ENCODE measurements at regions not wholly inside any gene's neighbourhood (a gene's known extent, or its start where the extent isn't known, plus 50 kb on each side); places are given as distances from the start of the nearest gene placed in this dataset.

DNA sequence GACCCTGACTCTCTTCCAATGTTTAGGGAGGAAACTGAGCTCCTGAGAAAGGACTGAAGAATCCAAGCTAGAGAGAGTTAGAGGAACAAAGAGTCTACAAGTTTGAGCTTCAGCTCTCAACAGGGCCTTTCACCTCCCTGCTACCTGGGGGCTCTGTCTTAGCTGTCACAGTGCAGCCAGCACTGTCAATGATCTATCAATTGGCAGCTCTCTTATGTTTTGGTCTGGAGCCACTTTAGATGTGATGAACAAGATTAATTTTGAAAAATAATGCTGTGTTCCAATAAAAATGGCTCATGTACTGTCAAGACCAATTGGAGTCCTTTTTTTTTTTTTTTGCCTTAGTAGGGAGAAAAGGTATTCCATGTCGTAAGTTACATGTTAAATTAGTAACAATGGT lies 215.8 kb upstream of the TRIB2 start:
- TF ChIP-seq POLR2A (IDR thresholded peaks at IDR 0.05), result no peak
- TF ChIP-seq, protein P1, sequence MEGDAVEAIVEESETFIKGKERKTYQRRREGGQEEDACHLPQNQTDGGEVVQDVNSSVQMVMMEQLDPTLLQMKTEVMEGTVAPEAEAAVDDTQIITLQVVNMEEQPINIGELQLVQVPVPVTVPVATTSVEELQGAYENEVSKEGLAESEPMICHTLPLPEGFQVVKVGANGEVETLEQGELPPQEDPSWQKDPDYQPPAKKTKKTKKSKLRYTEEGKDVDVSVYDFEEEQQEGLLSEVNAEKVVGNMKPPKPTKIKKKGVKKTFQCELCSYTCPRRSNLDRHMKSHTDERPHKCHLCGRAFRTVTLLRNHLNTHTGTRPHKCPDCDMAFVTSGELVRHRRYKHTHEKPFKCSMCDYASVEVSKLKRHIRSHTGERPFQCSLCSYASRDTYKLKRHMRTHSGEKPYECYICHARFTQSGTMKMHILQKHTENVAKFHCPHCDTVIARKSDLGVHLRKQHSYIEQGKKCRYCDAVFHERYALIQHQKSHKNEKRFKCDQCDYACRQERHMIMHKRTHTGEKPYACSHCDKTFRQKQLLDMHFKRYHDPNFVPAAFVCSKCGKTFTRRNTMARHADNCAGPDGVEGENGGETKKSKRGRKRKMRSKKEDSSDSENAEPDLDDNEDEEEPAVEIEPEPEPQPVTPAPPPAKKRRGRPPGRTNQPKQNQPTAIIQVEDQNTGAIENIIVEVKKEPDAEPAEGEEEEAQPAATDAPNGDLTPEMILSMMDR (IDR thresholded peaks at IDR 0.05), result no peak
